Panc1 (cell line): ENCODE measurements at regions not wholly inside any gene's neighbourhood (a gene's known extent, or its start where the extent isn't known, plus 50 kb on each side); places are given as distances from the start of the nearest gene placed in this dataset.
"Not testable (repeated sequence)": the region's sequence is repeated elsewhere in the genome, so short reads cannot be mapped to it uniquely, and the experiment has no call there.

Experiments used
- ATAC-seq: fragments of 200-7000 bp; cut with Tn5 transposase; 2 replicates; pipeline ENCODE4 v1.9.1; 2020; ENCODE audit warnings: mild to moderate bottlenecking, moderate library complexity
- BruUV-seq: library from RNA; stranded (reverse); fragments of 400-500 nt; replicated peaks from 2 replicates; lab custom pipeline; 2021; lab: Mats Ljungman, UMichigan
- CTCF ChIA-PET: fragments of 300-600 bp; sonication (Branson Sonifier 250); formaldehyde crosslinking; loops from one replicate; lab custom pipeline; 2022; ENCODE audit warnings: antibody characterized with exemption; lab: Charles Lee
- POLR2A ChIA-PET: fragments of 300-600 bp; sonication (Branson Sonifier 250); formaldehyde crosslinking; loops from one replicate; lab custom pipeline; 2022; ENCODE audit warnings: antibody characterized with exemption; lab: Charles Lee
- DNase-seq: peaks from one replicate; pipeline ENCODE4 v3.0.0-alpha.2; 2010; ENCODE audit warnings: low read depth, low spot score
- H3K27ac ChIP-seq: 2 replicates; pipeline ENCODE4 v1.5.1; 2011; ENCODE audit warnings: mild to moderate bottlenecking, low read length, inconsistent platforms
- H3K27me3 ChIP-seq: fragments of 200-500 bp; sonication (Bioruptor generic); 2 replicates; pipeline ENCODE4 v1.6.0; 2014; ENCODE audit warnings: low read length, inconsistent platforms; ENCODE audit not compliant: control insufficient read depth, insufficient read depth
- H3K36me3 ChIP-seq: fragments of 200-500 bp; sonication (Bioruptor generic); 2 replicates; pipeline ENCODE4 v1.5.1; 2014; ENCODE audit warnings: inconsistent platforms, mild to moderate bottlenecking, low read length, moderate library complexity; ENCODE audit not compliant: control insufficient read depth, insufficient read depth
- H3K4me1 ChIP-seq: 2 replicates; pipeline ENCODE4 v1.5.1; 2011; ENCODE audit warnings: inconsistent platforms, mild to moderate bottlenecking, low read length, moderate library complexity; ENCODE audit not compliant: control insufficient read depth, insufficient read depth
- H3K4me3 ChIP-seq, 2 experiments: 2 replicates each; pipeline ENCODE4 v1.5.1; 2011 to 2012; ENCODE audit warnings: low read depth in 2 of 2, low read length in 2 of 2, mild to moderate bottlenecking in 2 of 2, inconsistent platforms in 1 of 2, moderate library complexity in 1 of 2
- H3K9me3 ChIP-seq: fragments of 200-500 bp; sonication (Bioruptor generic); 2 replicates; pipeline ENCODE4 v1.5.1; 2014; ENCODE audit warnings: low read depth, mild to moderate bottlenecking, inconsistent platforms, low read length, moderate library complexity; ENCODE audit not compliant: control insufficient read depth, insufficient read depth
- CTCF ChIP-seq: fragments of 450-650 bp; IDR thresholded peaks from 2 replicates; pipeline ENCODE4 v1.5.1; 2017; ENCODE audit warnings: mild to moderate bottlenecking
- POLR2AphosphoS5 ChIP-seq: IDR thresholded peaks from 2 replicates; pipeline ENCODE4 v1.6.1; 2012; ENCODE audit warnings: mild to moderate bottlenecking, low read depth, low read length, moderate library complexity
- REST ChIP-seq, 2 experiments: IDR thresholded peaks; 2 replicates each; pipeline ENCODE4 v1.6.1; 2011 to 2012; ENCODE audit warnings: low read depth in 2 of 2, control low read depth in 1 of 2, low read length in 1 of 2, mild to moderate bottlenecking in 1 of 2, moderate library complexity in 1 of 2; ENCODE audit not compliant: insufficient read depth in 1 of 2
- SIN3A ChIP-seq: IDR thresholded peaks from 2 replicates; pipeline ENCODE4 v1.6.1; 2012; ENCODE audit warnings: low read depth, mild to moderate bottlenecking, low read length, moderate library complexity, borderline replicate concordance; ENCODE audit not compliant: insufficient read depth
- TCF7L2 ChIP-seq: IDR thresholded peaks from 2 replicates; pipeline ENCODE4 v1.6.1; 2011; ENCODE audit warnings: mild to moderate bottlenecking, low read depth, low read length, inconsistent platforms
- in situ Hi-C: cut with HindIII; loops from 2 replicates; pipeline ENCODE4 v1.10.0; 2016; ENCODE audit warnings: low sequenced_read_pairs, low pct_unique_long_range_greater_than_20kb
- intact Hi-C: fragments of 100-400 bp; cut with micrococcal nuclease; formaldehyde crosslinking; loops from one replicate; pipeline ENCODE4 v1.10.0; 2022; ENCODE audit not compliant: unreplicated experiment

GRCh38 chr5:12659686-12660085 lies 755.4 kb upstream of the CTNND2 start:
- no peak overlapping the region for H3K4me3 ChIP-seq
- ChIA-PET POLR2A (no interaction called here), CTCF (no interaction called here)
- H3K27ac ChIP-seq: no peak overlapping the region
- H3K27me3 ChIP-seq: no peaks in the 10 kb centered on the region
- intact Hi-C loops (no loop called here), in situ Hi-C loops (no loop called here)
- ATAC-seq: no peak
- H3K9me3 ChIP-seq: no peaks in the 10 kb centered on the region
- DNase-seq: no peak
- no peaks in the 10 kb centered on the region for H3K36me3 ChIP-seq
- BruUV-seq: no TSS peak
- no peaks in the 10 kb centered on the region for H3K4me1 ChIP-seq
- TF ChIP-seq TCF7L2: no peak
- no peak for TF ChIP-seq CTCF
- TF ChIP-seq REST (IDR thresholded peaks at IDR 0.05; ENCODE audit: insufficient read depth in 1 of 2, low read depth in 2 of 2, low read length in 1 of 2): no peak
- TF ChIP-seq POLR2AphosphoS5: no peak
- TF ChIP-seq SIN3A: no peak

- no peak for DNase-seq
- no peaks in the 10 kb centered on the region for H3K36me3 ChIP-seq
- H3K4me3 ChIP-seq: no peak overlapping the region
- no peaks in the 10 kb centered on the region for H3K27me3 ChIP-seq
- H3K4me1 ChIP-seq: no peaks in the 10 kb centered on the region
- TF ChIP-seq REST (IDR thresholded peaks at IDR 0.05; ENCODE audit: insufficient read depth in 1 of 2, low read depth in 2 of 2, low read length in 1 of 2) (no peak), CTCF (no peak), TCF7L2 (no peak), POLR2AphosphoS5 (no peak), SIN3A (no peak)
- ATAC-seq: no peak
- H3K27ac ChIP-seq: no peak overlapping the region
- BruUV-seq: no TSS peak
- in situ Hi-C loops: no loop called here
- H3K9me3 ChIP-seq: no peaks in the 10 kb centered on the region
- intact Hi-C loops: no loop called here
- ChIA-PET POLR2A (no interaction called here), CTCF (no interaction called here)
These were observed 754.7 kb upstream of the CTNND2 start for GRCh38 chr5:12658871-12659446.

- H3K4me3 ChIP-seq, H3K27me3 ChIP-seq, intact Hi-C loops, H3K4me1 ChIP-seq, DNase-seq, H3K9me3 ChIP-seq, CTCF ChIA-PET, H3K27ac ChIP-seq, ATAC-seq, POLR2A ChIA-PET, in situ Hi-C loops, H3K36me3 ChIP-seq, BruUV-seq: not testable (repeated sequence)
These were observed 753.7 kb upstream of the CTNND2 start for GRCh38 chr5:12657914-12658474.
